DOHH2 (cell line): ENCODE measurements at regions not wholly inside any gene's neighbourhood (a gene's known extent, or its start where the extent isn't known, plus 50 kb on each side); places are given as distances from the start of the nearest gene placed in this dataset.

Experiments used
- H3F3A ChIP-seq: fragments of 200-600 bp; sonication (generic), shearing (Covaris generic); 2 replicates; pipeline ENCODE4 v1.6.0; 2016; ENCODE audit warnings: antibody characterized with exemption, mild to moderate bottlenecking; ENCODE audit not compliant: control insufficient read depth, insufficient read depth
- H3K27ac ChIP-seq: fragments of 200-600 bp; sonication (generic); 2 replicates; pipeline ENCODE4 v1.5.1; 2014; ENCODE audit warnings: low read depth, mild to moderate bottlenecking, low read length, moderate library complexity
- H3K27me3 ChIP-seq: fragments of 200-600 bp; sonication (generic); 2 replicates; pipeline ENCODE4 v1.6.1; 2014; ENCODE audit warnings: mild to moderate bottlenecking, low read length, mixed read lengths; ENCODE audit not compliant: control insufficient read depth
- H3K36me3 ChIP-seq: fragments of 200-600 bp; sonication (generic); 2 replicates; pipeline ENCODE4 v1.6.1; 2014; ENCODE audit warnings: mild to moderate bottlenecking, low read length, moderate library complexity, mixed read lengths; ENCODE audit not compliant: control insufficient read depth
- H3K4me1 ChIP-seq: fragments of 200-600 bp; sonication (generic); 2 replicates; pipeline ENCODE4 v1.6.1; 2014; ENCODE audit warnings: mild to moderate bottlenecking, low read length, mixed read lengths; ENCODE audit not compliant: control insufficient read depth
- H3K4me2 ChIP-seq: fragments of 200-600 bp; sonication (generic); 2 replicates; pipeline ENCODE4 v1.6.0; 2014; ENCODE audit warnings: mild to moderate bottlenecking, low read length, moderate library complexity
- H3K4me3 ChIP-seq: fragments of 200-600 bp; sonication (generic); 2 replicates; pipeline ENCODE4 v1.5.1; 2014; ENCODE audit warnings: mild to moderate bottlenecking, low read length, mixed read lengths
- H3K79me2 ChIP-seq: fragments of 200-600 bp; sonication (generic); 2 replicates; pipeline ENCODE4 v1.6.1; 2014; ENCODE audit warnings: mild to moderate bottlenecking, low read length, mixed read lengths; ENCODE audit not compliant: control insufficient read depth
- H3K9me2 ChIP-seq: fragments of 200-600 bp; sonication (generic); replicated peaks from 2 replicates; pipeline ENCODE4 v1.6.1; 2014; ENCODE audit warnings: mild to moderate bottlenecking, low read length, mixed read lengths; ENCODE audit not compliant: control insufficient read depth
- H3K9me3 ChIP-seq: fragments of 200-600 bp; sonication (generic); 2 replicates; pipeline ENCODE4 v1.6.1; 2014; ENCODE audit warnings: antibody characterized with exemption, low read length, mixed read lengths; ENCODE audit not compliant: control insufficient read depth, insufficient read depth
- H4K20me1 ChIP-seq: fragments of 200-600 bp; sonication (generic); 2 replicates; pipeline ENCODE4 v1.6.0; 2014; ENCODE audit warnings: low read depth, mild to moderate bottlenecking, antibody characterized with exemption, low read length, moderate library complexity; ENCODE audit not compliant: control insufficient read depth, insufficient read depth
- CTCF ChIP-seq: fragments of 200-600 bp; sonication (generic); IDR thresholded peaks from one replicate; pipeline ENCODE4 v1.5.1; 2014; ENCODE audit warnings: antibody characterized with exemption, mild to moderate bottlenecking, low read depth, low read length; ENCODE audit not compliant: poor library complexity, severe bottlenecking
- EZH2phosphoT487 ChIP-seq: fragments of 200-600 bp; sonication (generic); IDR thresholded peaks from 2 replicates; pipeline ENCODE4 v1.6.1; 2017; ENCODE audit warnings: borderline replicate concordance, mild to moderate bottlenecking, antibody characterized with exemption, low read length, moderate library complexity, mixed read lengths

- Histone ChIP-seq H3K79me2 (no peaks in the 10 kb centered on the region), H3K4me2 (no peak overlapping the region), H3F3A (no peaks in the 10 kb centered on the region), H3K4me1 (no peaks in the 10 kb centered on the region), H3K4me3 (no peak overlapping the region), H3K27ac (no peak overlapping the region), H4K20me1 (no peaks in the 10 kb centered on the region), H3K9me3 (no peaks in the 10 kb centered on the region), H3K27me3 (no peaks in the 10 kb centered on the region; the same call in 1 of the 2 replicates), H3K36me3 (no peaks in the 10 kb centered on the region), H3K9me2 (no peaks in the 10 kb centered on the region)
- no peak for TF ChIP-seq CTCF
- TF ChIP-seq EZH2phosphoT487: no peak
Measured at GRCh38 chr6:135665935-135666334, 168.4 kb upstream of the AHI1 start.

- H3K27me3 ChIP-seq: no peaks in the 10 kb centered on the region; the same call in 1 of the 2 replicates
- no peaks in the 10 kb centered on the region for H4K20me1 ChIP-seq
- no peaks in the 10 kb centered on the region for H3K79me2 ChIP-seq
- H3K4me3 ChIP-seq: no peak overlapping the region
- H3F3A ChIP-seq: no peaks in the 10 kb centered on the region
- no peaks in the 10 kb centered on the region for H3K9me3 ChIP-seq
- H3K36me3 ChIP-seq: no peaks in the 10 kb centered on the region
- H3K4me2 ChIP-seq: no peak overlapping the region
- no peak overlapping the region for H3K27ac ChIP-seq
- no peak for TF ChIP-seq EZH2phosphoT487
- TF ChIP-seq CTCF: no peak
- no peaks in the 10 kb centered on the region for H3K9me2 ChIP-seq
- H3K4me1 ChIP-seq: no peaks in the 10 kb centered on the region
Measured at GRCh38 chr6:135667691-135668455, 170.3 kb upstream of the AHI1 start.

GRCh38 chr6:135672256-135672655 lies 174.7 kb upstream of the AHI1 start:
- H3K79me2 ChIP-seq: no peaks in the 10 kb centered on the region
- H3K9me3 ChIP-seq: no peaks in the 10 kb centered on the region
- H3K27ac ChIP-seq: no peak overlapping the region
- H3K36me3 ChIP-seq: no peaks in the 10 kb centered on the region
- H3K9me2 ChIP-seq: no peaks in the 10 kb centered on the region
- 0 out of 2 replicates have a peak, but pooled peaks cover 3% of the 10 kb centered on the region for H3K27me3 ChIP-seq
- TF ChIP-seq EZH2phosphoT487 (no peak), CTCF (no peak)
- H3F3A ChIP-seq: no peaks in the 10 kb centered on the region
- H4K20me1 ChIP-seq: no peaks in the 10 kb centered on the region
- H3K4me1 ChIP-seq: no peaks in the 10 kb centered on the region
- H3K4me3 ChIP-seq: no peak overlapping the region
- no peak overlapping the region for H3K4me2 ChIP-seq
